ENCODE measurements at regions not wholly inside any gene's neighbourhood (a gene's known extent, or its start where the extent isn't known, plus 50 kb on each side); places are given as distances from the start of the nearest gene placed in this dataset.

- no peak for DNase-seq (ENCODE audit: low read depth)
- no peak overlapping the region for H3K4me3 ChIP-seq (ENCODE audit: low read depth, low read length)
- TF ChIP-seq CTCF (conservative IDR thresholded peaks at IDR 0.05; ENCODE audit: low read depth, low read length): no peak
Observed at GRCh38 chr7:142327628-142328405, 70.0 kb upstream of the PRSS58 start.

- H3K4me3 ChIP-seq (ENCODE audit: low read depth, low read length): no peak overlapping the region
- DNase-seq (ENCODE audit: low read depth): no peak
- peak; percentile 76 for TF ChIP-seq CTCF (conservative IDR thresholded peaks at IDR 0.05; ENCODE audit: low read depth, low read length)
Observed at GRCh38 chr7:142323706-142324105, 65.8 kb upstream of the PRSS58 start.

- H3K4me3 ChIP-seq (ENCODE audit: low read depth, low read length): no peak overlapping the region
- no peak for DNase-seq (ENCODE audit: low read depth)
- no peak for TF ChIP-seq CTCF (conservative IDR thresholded peaks at IDR 0.05; ENCODE audit: low read depth, low read length)
Observed at GRCh38 chr7:142321391-142321790, 63.5 kb upstream of the PRSS58 start.

GRCh38 chr7:142320883-142321282 is 63.0 kb upstream of the PRSS58 start:
- DNase-seq (ENCODE audit: low read depth): no peak
- no peak overlapping the region for H3K4me3 ChIP-seq (ENCODE audit: low read depth, low read length)
- TF ChIP-seq CTCF (conservative IDR thresholded peaks at IDR 0.05; ENCODE audit: low read depth, low read length): no peak

GRCh38 chr7:142319970-142320369 is 62.1 kb upstream of the PRSS58 start:
- peak; percentile 63 for TF ChIP-seq CTCF (conservative IDR thresholded peaks at IDR 0.05; ENCODE audit: low read depth, low read length)
- no peak overlapping the region for H3K4me3 ChIP-seq (ENCODE audit: low read depth, low read length)
- DNase-seq (ENCODE audit: low read depth): no peak

GRCh38 chr7:142314281-142314680 is 56.4 kb upstream of the PRSS58 start:
- H3K4me3 ChIP-seq (ENCODE audit: low read depth, low read length): no peak overlapping the region
- no peak for TF ChIP-seq CTCF (conservative IDR thresholded peaks at IDR 0.05; ENCODE audit: low read depth, low read length)
- DNase-seq (ENCODE audit: low read depth): no peak

- DNase-seq (ENCODE audit: low read depth): no peak
- no peak for TF ChIP-seq CTCF (conservative IDR thresholded peaks at IDR 0.05; ENCODE audit: low read depth, low read length)
- no peak overlapping the region for H3K4me3 ChIP-seq (ENCODE audit: low read depth, low read length)
Observed at GRCh38 chr7:142313528-142313927, 55.7 kb upstream of the PRSS58 start.
